ENCODE measurements at regions not wholly inside any gene's neighbourhood (a gene's known extent, or its start where the extent isn't known, plus 50 kb on each side); places are given as distances from the start of the nearest gene placed in this dataset.
"Not testable (repeated sequence)": the region's sequence is repeated elsewhere in the genome, so short reads cannot be mapped to it uniquely, and the experiment has no call there.

DNA sequence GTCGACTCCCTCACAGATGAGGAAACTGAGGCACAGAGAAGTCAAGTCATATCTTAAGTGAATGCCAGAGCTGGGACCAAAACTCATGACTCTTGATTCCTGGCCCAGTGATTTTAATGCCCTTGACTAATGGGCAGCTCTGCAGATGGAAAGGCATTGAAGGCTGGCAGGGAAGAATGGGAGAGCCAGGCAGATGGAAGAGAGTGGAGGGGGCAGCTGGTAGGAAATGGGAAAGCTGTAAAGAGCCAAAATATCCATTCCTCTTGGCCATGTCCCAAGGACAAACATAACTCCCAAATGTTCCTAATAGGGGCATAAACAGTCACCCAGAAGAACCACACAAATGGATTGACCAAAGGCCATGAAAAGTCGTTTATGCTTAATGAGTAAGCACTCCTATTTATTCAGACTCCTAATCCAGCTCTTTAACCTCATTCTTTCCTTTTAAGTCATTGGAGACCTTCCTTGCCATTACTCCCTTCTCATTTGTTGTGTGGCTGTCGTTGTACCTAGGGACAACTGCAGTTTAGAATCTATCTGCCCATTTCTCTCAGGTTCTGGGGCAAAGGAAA lies 330.5 kb upstream of the ROPN1 start:
- no peak for DNase-seq

DNA sequence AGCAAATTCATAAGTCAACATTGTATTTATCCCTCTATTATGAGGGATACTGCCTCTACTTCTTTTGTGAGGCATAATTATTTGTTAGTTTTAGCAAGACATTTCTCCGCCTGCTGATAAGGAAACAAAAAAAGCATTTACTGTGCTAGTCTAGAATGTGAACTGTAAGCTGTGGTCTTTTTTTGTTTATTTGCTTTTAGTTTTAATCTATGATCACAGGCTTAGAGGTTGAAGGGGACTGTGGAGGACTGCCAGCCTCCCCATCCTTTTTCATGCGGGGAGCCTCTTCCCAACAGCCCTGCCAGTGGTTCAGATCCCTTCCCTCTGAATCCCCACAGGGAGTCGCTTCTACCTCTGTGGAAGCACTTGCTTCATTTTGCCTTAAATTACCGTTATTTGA lies 331.0 kb upstream of the ROPN1 start:
- no peak for DNase-seq

DNA sequence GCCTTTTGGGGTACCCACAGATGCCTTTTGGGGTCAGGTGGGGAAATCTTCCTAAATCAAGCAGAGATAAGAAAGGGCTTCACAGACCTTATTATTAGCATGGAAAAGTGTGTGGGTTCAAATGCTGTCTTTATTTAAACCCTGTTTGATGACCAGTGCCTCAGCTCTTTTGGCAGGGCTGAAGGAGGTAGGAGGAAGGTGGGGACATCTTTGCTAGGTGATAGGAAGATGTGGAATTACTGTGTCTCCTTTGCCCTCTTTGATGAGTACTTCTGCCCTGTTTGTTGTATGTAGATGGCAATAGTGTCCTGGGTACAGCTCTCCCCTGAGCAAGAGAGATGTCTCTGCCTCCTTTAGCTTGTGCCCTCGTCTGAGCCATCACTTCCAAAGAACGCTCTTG lies 333.3 kb upstream of the ROPN1 start:
- no peak for DNase-seq

DNA sequence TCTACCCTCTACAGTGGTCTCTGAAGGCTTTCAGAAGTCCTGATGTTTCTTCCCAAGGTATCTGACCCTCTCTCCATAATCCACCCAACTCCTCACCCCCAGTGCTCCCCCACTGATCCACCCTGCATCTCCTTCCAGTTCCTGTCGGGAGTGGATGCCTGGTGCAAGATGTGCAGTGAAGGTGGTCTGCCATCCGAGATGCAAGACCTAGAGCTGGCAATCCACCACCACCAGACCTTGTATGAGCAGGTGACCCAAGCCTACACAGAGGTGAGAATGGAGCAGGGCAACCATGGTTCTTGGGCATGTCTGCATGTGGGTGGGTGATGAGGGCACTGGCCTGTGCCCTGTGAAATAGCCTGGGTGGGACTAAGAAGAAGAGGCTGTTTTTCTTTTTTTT lies 337.8 kb upstream of the ROPN1 start:
- DNase-seq = no peak

DNA sequence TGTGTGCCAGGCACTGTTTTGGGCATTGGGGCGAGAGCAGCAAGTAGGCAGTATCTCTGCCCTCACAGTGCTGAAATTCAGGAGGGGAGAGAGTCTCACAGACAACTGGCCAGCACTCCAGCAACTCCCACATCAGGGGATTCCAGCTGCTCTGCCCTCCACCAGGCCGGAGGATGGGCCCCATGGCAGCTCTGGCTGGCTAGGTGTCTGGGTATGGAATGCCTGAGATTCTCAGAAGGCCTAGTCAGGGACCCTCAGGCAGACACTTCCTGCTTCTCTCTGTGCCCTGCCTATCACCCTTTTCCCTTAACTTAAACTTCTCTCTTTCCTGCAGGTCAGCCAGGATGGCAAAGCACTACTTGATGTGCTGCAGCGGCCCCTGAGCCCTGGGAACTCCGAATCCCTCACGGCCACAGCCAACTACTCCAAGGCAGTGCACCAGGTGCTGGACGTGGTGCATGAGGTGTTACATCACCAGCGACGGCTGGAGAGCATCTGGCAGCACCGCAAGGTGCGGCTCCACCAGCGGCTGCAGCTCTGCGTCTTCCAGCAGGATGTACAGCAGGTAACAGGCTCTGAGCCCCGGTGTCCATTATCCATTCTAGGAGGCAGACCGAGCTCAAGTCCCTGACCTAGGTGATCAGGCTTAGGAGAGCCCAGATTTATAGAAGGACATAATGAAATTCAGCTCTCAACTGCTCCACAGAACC lies 342.2 kb upstream of the ROPN1 start:
- DNase-seq = no peak

DNA sequence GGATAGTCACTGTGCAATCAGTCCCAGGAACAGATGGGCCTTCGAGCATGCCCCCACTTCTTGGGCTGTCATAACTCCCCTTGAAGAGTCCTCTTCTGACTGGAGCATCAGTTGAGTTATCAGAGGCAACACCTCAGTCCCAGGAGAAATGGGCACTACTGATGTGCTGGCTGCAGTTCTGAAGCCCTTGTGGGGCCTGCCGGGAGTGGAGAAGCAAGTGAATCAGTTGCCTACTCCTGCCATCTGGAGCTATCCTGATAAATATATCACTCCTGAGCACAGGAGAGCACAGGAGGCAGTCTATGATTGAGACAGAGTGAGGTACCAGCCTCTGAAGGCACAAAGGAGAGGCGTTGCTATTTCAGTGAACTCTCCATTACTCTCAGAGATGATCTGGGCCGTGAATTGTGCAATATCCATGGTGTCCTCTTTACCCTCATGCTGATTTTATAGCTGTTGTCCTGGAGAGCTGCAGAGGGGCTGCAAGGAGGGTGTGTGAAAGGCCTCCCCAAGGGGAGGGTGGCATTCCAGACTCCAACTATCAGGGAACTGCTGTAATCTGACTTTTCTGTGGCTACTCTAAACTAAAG lies 344.2 kb upstream of the ROPN1 start:
- DNase-seq = no peak

DNA sequence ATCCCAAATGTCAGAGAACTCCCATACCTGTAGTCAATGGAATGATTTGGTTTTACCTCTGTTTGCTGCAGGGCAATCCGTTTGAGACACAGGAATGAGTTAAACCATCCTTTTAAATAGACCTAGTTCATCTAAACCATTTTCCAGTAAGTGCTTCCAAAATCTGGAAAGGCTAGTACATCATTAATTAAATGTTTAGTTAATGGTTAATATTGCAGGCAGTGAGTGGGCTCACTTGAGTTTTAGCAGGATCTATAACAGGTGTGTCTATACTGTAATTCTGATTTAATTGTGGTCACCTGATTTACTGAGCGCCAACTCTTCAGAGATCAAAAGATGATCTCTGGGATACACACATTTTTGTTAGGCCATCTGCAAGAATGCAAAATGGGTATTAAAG lies 353.9 kb upstream of the ROPN1 start:
- no peak for DNase-seq

DNA sequence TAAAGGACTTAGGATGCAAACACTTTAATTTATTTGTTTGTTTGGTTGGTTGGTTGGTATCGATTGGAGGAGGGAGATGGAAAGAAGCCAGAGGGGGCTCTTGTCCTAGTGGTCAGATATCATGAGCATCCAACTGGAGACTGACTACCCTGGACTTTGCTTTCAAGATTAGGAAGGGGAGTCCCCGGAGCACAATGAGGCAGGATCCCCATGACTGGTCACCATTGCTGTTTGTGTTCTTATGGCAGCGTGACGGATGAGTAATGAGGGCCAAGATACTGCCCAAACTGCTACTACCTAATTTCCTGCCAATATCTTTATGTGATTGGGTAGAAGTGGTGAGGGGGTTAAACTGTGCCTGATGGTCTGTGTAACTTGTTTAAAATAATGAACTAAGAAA lies 354.6 kb upstream of the ROPN1 start:
- no peak for DNase-seq

DNA sequence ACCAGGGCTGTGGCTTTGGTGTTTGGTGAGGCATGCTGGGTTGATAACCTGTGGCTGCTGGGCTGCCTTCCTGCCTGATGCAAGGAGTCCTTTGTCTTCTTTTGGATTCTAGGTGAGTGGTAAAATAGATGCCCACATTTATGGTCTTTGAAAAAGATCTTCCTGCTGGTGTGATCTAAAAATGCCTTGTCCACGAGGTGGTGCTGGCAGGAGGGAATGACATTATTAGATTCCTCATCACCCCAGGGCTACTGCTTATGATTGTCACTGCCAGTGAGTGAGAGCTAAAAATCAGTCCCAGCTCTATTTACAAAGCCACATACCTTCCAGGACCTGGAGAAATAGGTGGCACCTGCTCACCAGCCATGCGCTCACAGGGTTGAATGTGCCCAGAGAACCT lies 355.5 kb upstream of the ROPN1 start:
- DNase-seq = no peak

DNA sequence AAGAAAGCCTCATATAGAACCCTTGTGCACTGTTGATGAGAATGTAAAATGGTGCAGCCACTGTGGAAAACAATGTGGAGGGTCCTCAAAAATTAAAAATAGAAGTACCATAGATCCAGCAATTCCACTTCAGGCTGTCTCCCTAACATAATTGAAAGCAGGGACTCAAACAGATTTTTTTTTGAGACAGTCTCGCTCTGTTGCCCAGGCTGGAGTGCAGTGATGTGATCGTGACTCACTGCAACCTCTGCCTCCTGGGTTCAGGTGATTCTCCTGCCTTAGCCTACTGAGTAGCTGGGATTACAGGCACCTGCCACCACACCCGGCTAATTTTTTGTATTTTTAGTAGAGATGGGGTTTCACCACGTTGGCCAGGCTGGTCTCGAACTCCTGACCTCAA lies 356.6 kb upstream of the ROPN1 start:
- not testable (repeated sequence) for DNase-seq

DNA sequence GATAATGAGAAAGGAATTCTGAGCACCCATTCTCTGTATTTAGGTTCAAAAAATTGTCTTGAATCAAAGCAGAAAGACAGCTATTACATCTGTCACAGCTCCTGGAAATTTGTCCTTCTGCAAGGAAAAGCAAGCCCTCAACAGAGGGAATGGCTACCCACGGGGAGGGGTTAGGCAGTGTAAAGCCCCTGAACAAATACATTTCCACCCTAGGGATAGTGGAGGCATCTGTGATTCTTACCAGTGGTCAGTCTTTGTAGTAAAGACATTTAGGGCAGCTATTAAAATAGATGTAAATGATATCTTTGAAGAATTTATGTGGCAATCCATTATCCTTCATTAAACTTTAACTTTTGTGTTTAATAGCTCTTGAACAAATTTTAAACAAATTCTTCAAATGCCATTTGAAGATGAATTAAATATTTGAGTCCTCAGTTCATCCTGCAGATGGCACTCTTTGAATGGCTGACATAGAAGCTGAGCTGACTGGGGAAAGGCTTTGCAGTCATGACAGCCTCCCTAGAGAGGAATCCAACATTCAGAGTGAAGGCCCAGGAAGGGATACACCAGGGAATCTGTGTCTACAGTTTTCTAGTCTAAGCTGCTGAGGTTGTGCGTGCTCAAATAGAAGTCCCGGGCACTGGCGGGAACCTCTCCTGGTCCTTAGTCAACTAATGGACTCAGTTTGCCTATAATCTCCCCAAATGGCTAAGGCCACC lies 359.7 kb upstream of the ROPN1 start:
- DNase-seq = peak; percentile 86

DNA sequence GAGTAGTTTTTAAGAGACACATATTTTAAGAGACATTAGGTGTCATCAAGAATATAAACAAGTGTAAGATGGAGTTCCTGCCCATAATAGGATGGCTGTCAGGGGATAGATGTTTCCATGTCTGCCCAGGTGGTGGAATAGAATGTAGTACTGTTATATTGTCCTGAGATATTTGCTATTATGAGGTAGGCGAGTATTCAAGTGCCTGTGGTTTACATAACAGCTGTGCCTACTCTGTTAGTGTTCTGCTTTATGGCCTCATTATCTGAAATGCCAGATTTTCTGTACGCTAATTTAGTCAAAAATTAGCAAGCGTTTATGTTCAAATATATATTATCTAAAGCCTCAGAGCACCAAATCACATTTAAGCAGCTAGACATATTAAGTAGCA lies 360.2 kb upstream of the ROPN1 start:
- DNase-seq = no peak

DNA sequence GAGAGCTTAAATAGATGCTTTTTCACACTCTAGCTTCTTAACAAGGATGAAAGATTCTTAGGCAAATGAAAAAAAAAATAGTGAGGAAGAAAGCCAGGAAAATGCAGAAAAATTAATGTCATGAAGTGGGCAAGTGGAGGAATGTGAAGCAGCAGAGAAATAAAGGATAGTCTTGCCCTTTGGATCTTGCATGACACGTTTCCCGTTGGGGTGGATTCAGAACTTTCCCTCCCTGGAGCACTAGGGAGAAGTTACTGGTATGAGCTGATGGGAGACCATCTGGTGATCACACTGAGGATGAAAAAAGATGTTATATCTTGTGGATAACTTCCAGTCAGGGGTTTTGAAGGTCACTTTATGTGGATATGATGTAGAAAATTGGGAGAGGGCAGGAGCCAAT lies 361.8 kb upstream of the ROPN1 start:
- DNase-seq = no peak

DNA sequence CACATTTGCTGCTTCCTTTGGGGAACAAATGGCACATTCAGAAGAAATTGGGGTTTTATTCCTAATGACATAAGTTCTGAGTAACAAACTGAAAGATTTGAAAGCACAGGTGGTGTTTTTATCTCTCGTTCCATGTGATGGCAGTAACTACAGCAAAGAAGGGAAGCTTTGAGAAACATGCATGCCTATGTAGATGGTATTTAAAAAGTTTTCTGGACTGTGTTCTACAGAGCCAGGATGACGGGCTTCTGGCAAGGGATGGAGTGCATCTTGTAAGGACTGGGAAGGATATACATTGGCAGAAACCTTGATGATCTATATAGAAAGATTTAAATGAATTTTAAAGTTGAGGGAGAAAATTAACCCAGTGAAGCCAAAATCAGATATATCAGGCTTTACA lies 362.2 kb upstream of the ROPN1 start:
- DNase-seq = no peak

DNA sequence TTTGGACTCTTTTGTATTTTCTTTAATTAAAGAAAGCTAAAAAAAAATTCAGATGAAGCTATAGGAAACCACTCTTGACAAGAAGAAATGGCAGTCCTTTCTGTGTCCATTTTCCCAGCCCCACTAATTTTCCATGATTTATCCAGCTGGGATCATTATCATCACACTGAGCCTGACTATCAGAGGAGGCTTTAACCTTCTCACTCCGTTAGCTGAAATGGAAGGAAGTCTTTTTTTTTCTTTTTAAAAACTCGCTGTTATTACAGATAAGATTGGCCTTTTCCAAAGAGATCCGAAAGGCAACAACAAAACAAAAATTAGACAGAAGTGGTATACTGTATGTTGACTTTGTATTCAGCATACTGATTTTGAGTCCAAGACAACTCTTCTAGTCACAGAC lies 366.2 kb upstream of the ROPN1 start:
- DNase-seq = no peak

DNA sequence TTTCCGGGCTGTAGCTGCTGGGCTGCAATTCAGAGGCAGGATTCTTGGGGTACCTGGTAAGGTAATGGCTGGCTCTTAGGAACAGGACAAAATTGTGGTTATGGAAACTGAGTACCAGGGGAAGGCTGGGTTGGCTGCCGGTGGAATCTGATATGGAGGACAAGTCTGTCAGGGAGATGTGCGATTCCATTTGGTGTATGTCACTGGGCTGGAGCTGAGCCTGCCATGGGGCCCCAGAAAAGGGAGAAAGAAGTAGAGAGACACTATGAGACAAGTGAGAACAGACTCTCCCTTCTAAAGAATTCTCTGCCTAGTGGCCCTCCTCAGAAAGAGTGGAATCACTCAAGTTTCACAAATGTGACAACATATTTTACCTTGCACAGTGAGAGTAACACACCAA lies 368.2 kb upstream of the ROPN1 start:
- DNase-seq = peak; percentile 12

DNA sequence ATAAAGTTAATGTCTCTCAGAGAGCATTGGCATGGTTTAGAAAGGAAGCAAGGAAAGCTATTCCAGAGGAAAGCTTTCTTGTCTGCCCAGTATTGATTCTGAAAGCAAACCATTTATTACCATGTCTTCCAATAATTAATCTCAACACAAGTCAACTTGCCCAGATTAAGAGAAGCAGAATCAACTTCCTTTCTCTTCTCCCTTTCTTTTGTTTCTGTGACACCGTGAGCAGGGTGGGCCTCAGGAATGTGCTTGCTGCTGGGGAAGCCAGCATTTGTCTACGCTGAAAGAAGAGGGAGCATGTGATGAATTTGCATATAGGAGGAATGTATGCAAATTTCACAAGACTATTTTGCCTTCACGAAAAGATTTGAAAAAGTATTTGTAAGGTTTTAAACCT lies 368.6 kb upstream of the ROPN1 start:
- peak; percentile 17 for DNase-seq

DNA sequence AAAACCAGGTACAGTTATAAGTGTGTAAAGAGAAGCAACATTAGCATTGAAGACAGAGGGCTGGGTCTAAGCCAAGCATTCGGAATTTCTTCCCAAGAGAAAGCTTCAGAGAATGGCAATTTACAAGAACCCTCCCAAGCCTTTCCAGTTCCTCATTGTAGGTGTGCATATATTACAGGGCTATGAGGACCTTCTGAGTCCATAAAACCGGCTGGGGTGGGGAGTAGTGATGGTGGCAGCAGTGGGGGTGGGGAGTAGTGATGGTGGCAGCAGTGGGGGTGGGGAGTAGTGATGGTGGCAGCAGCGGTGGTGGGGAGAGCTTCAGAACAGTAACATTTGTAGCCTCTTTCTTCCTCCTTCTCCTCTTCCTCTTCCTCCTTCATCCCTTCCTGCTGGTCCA lies 368.7 kb upstream of the UMPS start:
- DNase-seq = no peak

DNA sequence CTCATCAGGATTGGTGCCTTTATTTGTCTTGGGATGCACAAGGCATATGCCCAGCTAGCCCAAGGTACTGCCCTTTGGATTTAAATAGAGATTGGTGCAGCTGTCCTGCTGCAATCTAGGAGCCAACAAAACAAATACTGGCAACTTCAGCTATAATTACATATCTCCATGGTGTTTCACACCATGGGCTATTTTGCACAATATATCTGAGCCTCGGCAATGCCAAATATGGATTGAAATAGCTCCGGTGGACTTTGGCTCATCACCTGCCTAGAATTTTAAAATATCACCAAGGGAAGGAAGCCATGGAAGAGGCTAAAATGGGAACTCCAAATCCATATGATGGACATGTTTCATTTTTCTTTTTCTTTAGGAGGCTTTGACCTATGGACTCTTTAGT lies 367.8 kb upstream of the UMPS start:
- no peak for DNase-seq

DNA sequence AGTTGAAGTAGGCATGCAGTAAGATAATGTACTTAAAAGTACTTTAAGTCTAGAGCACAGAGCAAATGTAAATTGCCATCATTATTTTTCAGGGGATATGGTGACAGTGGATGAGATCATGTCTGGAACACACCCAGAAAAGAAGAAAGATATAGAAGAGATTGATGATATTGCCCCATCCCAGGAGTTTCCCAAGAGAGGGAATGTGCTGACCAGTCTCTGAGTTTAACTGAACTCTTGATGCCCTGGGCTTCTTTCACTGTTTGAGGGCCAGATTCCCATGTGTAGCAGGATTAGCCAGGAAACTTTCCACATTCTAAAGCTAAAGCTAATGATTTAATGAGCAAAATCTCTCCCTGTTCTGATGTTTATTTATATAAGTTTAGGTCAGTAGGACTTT lies 366.8 kb upstream of the UMPS start:
- peak; percentile 50 for DNase-seq

DNA sequence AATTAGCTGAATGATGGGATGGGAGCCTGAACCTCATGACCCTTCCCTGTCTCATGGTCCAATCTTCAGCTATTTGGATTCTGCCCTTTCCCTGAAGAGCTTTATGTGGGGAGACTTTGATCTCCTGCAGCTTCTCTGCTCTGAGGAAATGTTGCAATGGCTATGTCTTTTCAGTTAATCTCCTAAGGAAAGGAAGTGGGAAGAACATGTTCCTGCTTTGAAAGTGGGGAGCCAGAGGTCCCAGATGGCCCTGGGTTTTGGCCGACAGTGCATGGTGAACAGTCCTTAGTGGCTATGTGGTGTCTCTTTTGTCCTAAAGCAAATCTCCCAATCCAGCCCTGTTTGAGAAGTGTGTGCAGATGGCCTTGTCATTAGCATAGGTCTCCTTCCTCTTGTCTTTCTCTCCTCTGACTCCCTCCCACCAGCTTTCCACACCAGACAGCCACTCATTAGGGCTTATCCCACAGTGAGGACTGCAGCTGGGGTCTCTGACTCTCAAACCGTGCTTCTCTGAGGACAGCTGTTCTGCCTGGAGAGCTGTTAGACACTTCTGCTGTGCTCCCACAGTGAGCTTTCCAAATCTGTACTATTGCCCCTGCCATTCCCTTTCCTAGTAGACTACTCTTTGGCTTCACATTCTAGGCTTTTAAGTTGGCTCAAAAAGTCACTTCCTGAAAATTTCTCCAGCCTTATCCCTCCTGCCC lies 365.8 kb upstream of the UMPS start:
- DNase-seq = no peak

DNA sequence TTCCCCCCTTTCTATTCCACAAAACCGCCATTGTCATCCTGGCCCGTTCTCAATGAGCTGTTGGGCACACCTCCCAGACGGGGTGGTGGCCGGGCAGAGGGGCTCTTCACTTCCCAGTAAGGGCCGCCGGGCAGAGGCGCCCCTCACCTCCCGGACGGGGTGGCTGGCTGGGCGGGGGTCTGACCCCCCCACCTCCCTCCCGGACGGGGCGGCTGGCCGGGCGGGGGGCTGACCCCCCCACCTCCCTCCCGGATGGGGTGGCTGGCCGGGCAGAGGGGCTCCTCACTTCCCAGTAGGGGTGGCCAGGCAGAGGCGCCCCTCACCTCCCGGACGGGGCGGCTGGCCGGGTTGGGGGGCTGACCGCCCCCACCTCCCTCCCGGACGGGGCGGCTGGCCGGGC lies 363.6 kb upstream of the UMPS start:
- DNase-seq = not testable (repeated sequence)

DNA sequence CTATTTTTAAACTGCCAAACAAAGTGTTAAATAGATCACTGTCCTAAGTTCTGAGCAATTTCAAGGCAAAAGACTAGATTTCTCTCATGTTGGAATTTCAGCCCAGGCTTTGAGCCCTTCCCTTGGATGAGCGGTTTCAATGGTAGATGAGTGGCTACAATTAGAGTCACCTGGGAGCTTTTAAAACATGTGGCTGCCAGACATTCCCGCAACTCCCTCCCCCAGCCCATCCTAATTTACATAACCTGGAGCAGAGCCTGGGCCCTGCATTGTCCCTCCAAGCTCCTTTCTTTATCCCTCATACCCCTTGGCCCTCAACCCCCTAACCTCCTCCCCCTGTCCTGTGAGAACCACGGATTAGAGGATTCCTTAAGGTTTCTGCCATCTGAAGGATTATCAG lies 357.5 kb upstream of the UMPS start:
- no peak for DNase-seq
